Lower leg skin (tissue), 4 donors: ENCODE measurements at regions not wholly inside any gene's neighbourhood (a gene's known extent, or its start where the extent isn't known, plus 50 kb on each side); places are given as distances from the start of the nearest gene placed in this dataset.

Experiments
- DNase-seq, 2 donors: peaks; one replicate each; pipeline ENCODE4 v3.0.0-alpha.2; 2019; ENCODE audit warnings: low spot score in 2 of 2
- H3K4me3 ChIP-seq: fragments of 200-600 bp; sonication (generic); 2 replicates; pipeline ENCODE4 v1.5.1; 2017; ENCODE audit warnings: mild to moderate bottlenecking, low read depth; ENCODE audit not compliant: poor library complexity, severe bottlenecking
- POLR2A ChIP-seq, 2 donors: fragments of 450-650 bp; IDR thresholded peaks; one replicate each; pipeline ENCODE4 v1.6.1; 2016 to 2017; ENCODE audit warnings: antibody characterized with exemption in 2 of 2, mild to moderate bottlenecking in 1 of 2, moderate library complexity in 1 of 2
- WGBS, 2 donors: methylation state at CpG; one replicate each; pipeline ENCODE4 v1.1.5; 2018; 5-methylcytosine and 5-hydroxymethylcytosine counted together
- intact Hi-C: fragments of 100-400 bp; cut with DNase I; formaldehyde crosslinking; loops from one replicate; pipeline ENCODE4 v1.15.0; 2023; ENCODE audit warnings: low total_unique reads
- TF ChIP-seq, protein P1 (sequence below), 3 donors: fragments of 450-650 bp; IDR thresholded peaks; one replicate each; pipeline ENCODE4 v1.5.1; 2016; ENCODE audit warnings: antibody characterized with exemption in 3 of 3, mild to moderate bottlenecking in 3 of 3, moderate library complexity in 2 of 3

DNA sequence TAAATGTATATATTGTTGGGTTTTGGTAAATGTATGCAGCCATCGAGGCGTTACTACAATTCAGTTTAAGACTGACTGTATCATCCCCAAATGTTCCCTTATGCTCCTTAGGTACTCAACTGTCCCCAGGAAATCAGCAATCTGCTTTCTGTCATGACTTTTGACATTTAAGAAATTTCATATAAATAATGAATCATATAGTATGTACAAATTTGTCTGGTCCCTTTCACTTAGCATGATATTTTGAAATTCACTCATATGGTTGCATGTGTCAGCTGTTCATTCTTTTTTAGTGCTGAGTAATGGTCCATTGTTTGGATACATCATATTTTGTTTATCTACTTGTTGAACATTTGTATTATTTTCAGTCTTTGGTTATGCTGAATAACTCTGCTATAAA lies 218.8 kb downstream of the C4orf33 start:
- TF ChIP-seq POLR2A (IDR thresholded peaks at IDR 0.05), result no peak
- 92 to 96% methylated on average over 2 of the region's 2 CpGs for WGBS, 2 donors
- DNase-seq, result no peak

DNA sequence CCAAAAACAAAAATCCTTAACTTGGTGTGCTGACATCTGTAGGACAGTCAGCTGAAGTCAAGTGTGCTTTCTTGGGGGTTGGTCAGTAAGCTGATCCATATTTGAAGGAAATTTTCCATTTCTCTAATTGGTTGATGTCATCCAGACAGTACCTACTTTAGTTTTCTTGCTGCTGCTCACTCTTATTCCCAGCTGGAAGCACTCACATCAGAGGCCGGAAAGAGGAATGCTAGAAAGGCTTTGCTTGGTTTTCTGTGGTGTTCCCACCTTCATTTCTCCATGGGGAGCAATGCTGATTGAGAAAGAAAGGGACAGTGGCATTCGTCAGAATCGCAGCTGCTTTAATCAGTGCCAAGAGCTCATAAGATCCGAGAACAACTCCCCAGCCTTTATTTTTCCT lies 227.0 kb downstream of the C4orf33 start:
- no peak for TF ChIP-seq POLR2A (IDR thresholded peaks at IDR 0.05)
- TF ChIP-seq, protein P1, sequence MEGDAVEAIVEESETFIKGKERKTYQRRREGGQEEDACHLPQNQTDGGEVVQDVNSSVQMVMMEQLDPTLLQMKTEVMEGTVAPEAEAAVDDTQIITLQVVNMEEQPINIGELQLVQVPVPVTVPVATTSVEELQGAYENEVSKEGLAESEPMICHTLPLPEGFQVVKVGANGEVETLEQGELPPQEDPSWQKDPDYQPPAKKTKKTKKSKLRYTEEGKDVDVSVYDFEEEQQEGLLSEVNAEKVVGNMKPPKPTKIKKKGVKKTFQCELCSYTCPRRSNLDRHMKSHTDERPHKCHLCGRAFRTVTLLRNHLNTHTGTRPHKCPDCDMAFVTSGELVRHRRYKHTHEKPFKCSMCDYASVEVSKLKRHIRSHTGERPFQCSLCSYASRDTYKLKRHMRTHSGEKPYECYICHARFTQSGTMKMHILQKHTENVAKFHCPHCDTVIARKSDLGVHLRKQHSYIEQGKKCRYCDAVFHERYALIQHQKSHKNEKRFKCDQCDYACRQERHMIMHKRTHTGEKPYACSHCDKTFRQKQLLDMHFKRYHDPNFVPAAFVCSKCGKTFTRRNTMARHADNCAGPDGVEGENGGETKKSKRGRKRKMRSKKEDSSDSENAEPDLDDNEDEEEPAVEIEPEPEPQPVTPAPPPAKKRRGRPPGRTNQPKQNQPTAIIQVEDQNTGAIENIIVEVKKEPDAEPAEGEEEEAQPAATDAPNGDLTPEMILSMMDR (IDR thresholded peaks at IDR 0.05), result no peak
- no peak for DNase-seq
- intact Hi-C loops, result no loop called here
- H3K4me3 ChIP-seq, result no peak overlapping the region
- 46 to 51% methylated on average over 4 of the region's 4 CpGs for WGBS, 2 donors

More for the DNA sequence above, 218.8 kb downstream of the C4orf33 start:
- intact Hi-C loops, result no loop called here
- no peak overlapping the region for H3K4me3 ChIP-seq

- no peak overlapping the region for H3K4me3 ChIP-seq
- WGBS, 2 donors, result 56 to 65% methylated on average over 4 of the region's 4 CpGs
- DNase-seq, result no peak
- intact Hi-C loops, result no loop called here
- TF ChIP-seq POLR2A (IDR thresholded peaks at IDR 0.05), result no peak
- TF ChIP-seq, protein P1 (IDR thresholded peaks at IDR 0.05), result no peak
These were observed 227.7 kb downstream of the C4orf33 start for GRCh38 chr4:129323658-129324057.

DNA sequence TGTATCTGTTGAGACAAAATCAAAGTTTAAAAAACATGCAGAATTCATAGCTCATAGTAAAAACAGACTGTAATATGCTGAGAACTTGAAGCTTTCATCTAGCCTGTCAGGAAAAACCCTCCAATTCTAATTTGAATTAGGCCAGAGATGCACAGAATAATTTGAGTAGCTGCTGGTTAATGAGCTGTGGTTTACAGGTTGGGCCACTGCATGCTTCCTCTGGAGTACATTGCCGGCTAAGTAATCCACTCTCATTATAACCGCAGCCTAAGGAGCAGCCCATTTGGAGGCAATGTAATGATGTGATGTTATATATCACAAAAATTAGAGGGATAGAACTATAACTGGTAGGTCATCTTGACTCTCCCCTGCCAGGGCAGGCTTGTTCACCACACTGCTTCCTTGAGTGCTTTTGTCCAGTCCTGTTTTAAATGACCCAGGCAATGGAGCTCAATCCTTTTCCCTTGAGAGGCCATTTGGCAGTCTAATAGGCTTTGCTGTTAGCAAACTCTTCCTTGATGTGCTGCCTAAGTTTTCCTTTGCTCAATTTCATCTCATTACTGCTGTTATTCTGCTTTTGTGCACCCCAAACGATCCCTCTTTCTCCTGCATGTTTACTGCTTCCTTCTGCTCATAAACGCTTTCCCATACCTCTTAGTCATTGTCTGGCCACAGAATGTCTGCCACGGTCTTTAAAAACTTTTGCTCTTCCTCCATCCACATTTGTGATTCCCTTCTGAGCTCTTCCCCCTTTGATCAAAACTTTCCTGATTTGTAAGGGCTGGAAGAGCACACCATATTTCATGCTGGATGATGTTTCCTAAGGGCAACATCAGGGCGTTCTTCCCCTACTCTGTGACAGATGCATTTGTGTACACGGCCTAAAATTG lies 230.9 kb downstream of the C4orf33 start:
- 27% methylated on average over 7 of the region's 7 CpGs for WGBS, 2 donors
- intact Hi-C loops, result no loop called here
- H3K4me3 ChIP-seq, result no peak overlapping the region
- TF ChIP-seq POLR2A (IDR thresholded peaks at IDR 0.05), result no peak
- TF ChIP-seq, protein P1 (IDR thresholded peaks at IDR 0.05), result no peak
- no peak for DNase-seq

DNA sequence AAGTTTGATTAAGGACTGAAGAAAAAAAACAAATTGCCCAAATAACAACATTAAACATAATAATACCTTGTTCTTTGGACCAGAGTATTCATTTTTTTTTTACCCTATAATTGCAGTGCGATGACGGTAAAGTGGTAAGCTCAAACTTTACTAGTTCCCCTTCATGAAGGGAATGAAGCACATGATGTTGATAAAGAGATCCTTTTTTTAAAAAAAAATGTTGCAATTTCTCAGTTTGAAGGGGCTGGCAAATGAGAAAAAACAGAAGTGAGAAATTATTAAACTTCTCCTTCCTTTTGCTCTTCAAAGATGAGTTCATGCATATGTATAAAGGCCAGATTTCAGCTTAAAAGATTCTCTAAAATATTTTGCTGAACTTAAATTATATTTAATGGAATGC lies 231.7 kb downstream of the C4orf33 start:
- TF ChIP-seq, protein P1 (IDR thresholded peaks at IDR 0.05), result no peak
- no peak for TF ChIP-seq POLR2A (IDR thresholded peaks at IDR 0.05)
- WGBS, 2 donors, result 59 to 69% methylated on average over 2 of the region's 2 CpGs
- no peak overlapping the region for H3K4me3 ChIP-seq
- no peak for DNase-seq
- intact Hi-C loops, result no loop called here

- DNase-seq, result no peak
- TF ChIP-seq, protein P1 (IDR thresholded peaks at IDR 0.05), result no peak
- no peak for TF ChIP-seq POLR2A (IDR thresholded peaks at IDR 0.05)
- intact Hi-C loops, result no loop called here
- no peak overlapping the region for H3K4me3 ChIP-seq
- WGBS, 2 donors, result 61 to 72% methylated on average over 3 of the region's 3 CpGs
These were observed 232.2 kb downstream of the C4orf33 start for GRCh38 chr4:129328162-129328561.
